HG03097 (cell line): ENCODE measurements at regions not wholly inside any gene's neighbourhood (a gene's known extent, or its start where the extent isn't known, plus 50 kb on each side); places are given as distances from the start of the nearest gene placed in this dataset.

ENCODE experiments used
- ATAC-seq: cut with Tn5 transposase; IDR thresholded peaks from one replicate; pipeline ENCODE4 v1.9.1; 2021; ENCODE audit not compliant: unreplicated experiment, low FRiP score

DNA sequence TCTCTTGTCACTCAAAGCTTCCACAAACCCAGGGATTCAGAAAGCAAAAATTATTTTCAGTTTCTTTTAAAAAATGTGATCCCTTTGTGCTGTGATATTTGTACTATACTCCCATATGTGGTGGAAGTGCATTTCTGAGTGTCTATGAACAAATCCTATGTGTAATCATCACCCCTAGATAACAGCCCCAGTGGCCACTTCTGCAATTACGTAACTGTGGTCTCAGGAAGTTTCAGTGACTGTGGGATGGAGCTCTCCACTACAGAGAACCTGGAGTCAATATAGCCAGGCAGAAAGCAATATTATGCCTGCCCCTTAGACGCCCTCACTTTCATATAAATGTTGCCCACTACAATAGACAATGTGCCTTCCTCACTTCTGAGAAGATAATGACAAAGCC, 1101.7 kb upstream of the GHITM start:
- ATAC-seq = no peak

DNA sequence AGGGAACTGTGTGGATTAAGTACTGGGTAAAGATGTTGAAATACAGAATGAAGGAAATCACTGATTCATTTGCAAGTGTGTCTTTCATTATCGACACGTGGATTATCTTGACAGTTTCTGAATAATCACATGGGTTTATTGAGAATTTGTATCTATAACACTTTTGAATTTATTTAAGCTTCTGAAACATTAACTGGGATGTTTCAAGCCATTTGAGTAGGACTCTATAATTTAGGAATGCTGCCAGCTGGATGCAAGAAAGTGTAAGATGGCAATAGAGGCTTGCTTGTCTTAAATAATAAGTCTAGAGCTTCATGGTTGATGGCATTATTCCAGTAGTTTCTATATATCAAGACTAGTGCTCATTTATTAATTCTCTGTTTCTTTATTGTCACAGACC, 1100.7 kb upstream of the GHITM start:
- ATAC-seq = no peak

DNA sequence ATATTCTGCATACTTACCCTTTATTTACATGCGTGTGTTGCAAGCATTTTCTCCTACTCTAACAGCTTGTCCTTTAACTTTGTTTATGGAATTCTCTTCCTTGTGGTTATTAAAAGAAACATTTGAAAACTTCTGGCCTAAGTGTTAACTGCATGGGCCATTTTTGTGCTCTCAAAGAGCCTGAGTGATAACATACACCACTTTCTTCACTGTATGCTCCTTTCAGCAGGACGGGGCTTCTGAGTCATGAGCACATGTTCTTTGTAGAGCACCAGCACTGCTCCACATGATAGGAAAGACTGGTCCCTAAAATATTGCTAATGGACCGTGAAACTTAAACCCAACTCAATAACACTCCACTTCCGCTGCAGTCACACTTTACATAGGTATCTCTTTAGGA, 1093.6 kb upstream of the GHITM start:
- ATAC-seq = no peak

DNA sequence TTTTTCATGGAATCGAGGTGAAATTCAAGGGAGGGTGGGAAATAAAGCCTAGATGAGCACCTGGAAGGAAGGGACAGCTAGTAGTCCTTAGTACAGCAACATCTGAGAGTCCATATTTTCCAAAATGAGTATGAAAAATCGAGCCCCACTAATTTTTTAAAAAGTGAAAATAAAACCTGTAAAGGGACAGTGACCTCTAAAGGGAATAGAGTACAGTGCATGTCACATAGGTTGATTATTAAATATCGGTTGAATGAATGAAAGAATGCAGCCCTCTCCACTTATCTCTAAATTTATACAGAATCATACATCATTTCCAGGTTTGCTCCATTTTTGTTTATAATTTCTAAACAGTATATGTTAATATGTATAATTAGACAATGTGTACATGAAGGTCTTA, 1088.5 kb upstream of the GHITM start:
- no peak for ATAC-seq

DNA sequence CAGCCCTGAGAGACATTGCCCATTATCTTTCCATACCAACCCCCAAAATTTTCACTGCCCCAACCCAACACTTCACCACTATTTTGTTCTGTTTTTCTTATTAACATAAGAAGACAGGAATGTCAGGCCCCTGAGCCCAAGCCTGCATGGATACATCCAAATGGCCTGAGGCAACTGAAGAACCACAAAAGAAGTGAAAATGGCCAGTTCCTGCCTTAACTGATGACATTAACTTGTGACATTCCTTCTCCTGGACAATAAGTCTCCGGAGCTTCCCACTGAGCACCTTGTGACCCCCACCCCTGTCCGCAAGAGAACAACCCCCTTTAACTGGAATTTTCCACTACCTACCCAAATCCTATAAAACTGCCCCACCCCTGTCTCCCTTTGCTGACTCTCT, 1076.4 kb upstream of the GHITM start:
- no peak for ATAC-seq

DNA sequence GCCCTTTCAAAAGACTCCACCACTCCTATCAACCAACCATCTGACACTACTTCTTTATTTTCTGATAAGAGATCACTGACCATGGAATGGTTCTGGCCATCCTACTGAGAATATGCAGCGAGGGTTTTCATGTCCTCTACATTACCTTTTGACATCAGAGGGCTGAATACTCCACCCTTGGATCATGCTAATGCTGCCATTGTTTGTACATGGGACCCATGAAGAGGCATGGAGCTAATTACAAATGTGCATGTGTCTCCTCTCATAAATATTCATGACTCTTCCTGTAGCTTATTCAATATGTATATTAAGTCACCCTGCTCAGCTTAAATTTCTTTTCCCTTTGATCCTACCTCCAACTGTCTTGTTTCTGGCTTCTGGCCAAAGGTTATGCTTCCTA, 1065.8 kb upstream of the GHITM start:
- no peak for ATAC-seq

DNA sequence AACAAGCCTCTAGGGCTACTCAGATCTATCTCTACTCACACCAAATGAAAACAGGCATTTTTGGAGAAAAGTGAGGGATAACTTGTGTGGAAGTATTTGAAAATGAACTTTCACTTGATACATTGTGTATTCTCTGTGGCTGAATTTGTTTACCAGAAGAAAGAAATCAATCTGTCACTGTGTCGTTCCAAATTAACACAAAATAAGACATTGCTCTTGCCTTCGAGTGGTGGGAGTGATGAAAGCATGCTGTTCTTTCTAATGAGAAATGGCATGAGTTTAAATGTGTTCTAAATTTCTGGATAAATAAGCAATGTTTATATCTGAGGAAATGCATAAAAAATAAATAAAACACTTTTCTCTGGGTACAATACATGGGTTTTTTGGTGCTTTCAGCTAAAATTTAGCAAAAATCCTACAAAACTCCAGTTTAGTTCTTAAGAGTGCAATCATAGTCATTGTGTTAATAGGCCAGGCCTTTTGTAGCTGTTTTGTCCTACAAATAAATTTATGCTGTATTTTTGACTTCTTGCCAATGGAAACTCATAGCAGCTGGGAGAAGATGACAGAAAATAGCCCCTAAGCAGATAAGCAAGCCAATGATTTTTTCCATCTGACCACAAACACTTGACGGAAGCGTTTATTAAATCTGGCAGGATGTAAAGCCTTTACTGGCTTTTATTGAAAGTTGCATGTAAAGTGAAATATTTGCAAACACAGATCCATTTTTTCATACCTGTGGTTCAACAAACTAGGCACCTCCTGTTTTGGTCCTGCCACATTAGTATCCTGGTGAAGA, 1064.1 kb upstream of the GHITM start:
- ATAC-seq = no peak

DNA sequence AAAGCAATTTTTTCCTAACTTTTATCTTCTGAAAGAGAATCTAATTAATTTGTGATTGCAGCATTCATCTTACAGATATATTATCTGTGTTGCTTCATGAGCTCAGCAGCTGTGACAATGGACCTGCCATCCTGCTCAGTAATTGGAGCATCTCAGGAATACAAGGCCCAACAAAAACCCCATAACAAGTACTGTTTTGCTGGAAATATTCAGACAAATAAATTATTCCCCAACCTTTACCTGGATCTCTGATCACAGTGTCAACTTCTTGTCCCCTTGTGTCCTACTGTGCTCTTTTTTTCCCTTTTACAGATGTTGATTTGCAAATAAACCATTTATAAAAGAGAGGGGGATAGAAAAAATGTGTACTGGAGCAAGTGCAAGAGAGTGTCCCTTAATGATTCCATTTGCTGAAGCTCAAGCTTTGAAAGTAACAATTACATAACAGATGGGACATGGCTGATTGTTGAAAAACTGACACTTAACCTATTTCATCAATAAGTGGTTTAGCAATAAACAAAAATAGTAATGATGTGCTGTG, 1063.4 kb upstream of the GHITM start:
- ATAC-seq = no peak

DNA sequence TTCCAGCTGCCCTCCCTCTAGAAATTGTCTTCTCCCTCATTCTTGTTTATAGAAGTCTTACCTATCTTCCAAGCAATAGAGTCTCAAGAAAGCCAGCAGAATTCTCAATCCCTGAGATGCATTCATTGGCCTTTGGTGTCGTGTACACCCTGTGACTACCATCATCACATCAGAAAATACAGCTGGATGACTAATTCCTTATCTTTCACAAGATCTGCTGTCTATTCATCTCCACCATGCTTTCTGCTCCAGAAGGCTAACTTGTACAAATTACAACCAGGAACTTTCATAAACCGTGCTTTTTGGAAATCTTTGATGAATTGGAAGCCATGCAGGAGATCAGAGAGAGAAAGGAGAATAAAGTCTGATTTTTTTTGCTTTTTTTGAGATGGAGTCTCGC, 1062.9 kb upstream of the GHITM start:
- no peak for ATAC-seq

DNA sequence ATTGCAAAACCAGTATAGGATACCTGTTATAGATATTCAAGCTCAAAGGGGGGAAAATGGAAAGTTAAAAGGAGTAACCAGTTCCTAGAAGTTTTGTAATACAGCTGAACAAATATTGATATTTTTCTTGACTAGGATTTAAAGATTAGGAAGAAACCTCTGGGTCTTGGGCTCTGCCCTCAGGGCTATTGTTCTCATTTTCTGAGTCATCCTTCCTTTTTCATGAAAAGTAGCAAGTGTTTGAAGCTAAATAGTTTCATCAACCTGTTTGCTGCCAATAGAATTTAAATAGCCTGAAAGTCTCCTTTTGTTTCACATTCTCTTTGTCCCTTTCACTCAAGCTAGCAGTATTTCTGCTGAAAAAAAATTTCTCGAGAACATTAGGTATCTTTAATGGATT, 1061.1 kb upstream of the GHITM start:
- ATAC-seq = no peak

DNA sequence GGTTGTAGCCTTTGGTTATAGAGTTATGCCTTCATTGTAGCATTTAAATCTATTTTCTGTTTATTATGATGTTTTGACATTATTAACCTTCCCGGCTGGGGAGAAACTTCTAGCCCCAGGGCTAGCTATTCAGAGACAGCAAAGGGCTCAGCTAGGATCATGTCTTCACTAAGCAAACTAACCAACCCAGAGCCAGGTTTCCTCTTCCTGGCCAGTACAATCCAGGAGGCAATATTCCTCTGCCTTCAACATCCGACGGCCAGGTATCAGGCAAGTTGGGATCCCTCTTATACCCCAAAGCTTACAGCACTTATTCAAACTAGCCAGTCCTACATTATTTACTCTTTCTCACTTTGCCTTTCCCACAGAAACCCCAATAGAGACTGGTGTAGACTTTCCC, 1060.7 kb upstream of the GHITM start:
- no peak for ATAC-seq

DNA sequence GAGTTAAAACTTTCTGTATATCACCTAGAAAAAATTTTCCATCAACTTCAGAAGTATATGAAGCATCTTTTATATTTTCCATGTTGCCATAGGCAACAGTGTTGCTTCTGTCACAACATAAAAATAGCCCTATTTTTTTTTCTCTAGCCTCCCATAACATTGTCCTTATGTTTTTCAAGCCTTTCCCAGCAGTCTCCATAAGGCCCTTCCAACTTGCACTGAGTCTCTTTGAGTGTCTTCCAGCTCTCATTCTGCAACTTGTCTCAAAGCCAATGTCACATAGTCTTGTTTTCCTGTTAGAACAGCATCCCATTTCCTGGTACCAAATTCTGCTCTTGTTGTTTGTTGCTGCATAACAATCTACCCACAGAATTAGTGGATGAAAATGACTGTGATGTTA, 1055.5 kb upstream of the GHITM start:
- no peak for ATAC-seq

DNA sequence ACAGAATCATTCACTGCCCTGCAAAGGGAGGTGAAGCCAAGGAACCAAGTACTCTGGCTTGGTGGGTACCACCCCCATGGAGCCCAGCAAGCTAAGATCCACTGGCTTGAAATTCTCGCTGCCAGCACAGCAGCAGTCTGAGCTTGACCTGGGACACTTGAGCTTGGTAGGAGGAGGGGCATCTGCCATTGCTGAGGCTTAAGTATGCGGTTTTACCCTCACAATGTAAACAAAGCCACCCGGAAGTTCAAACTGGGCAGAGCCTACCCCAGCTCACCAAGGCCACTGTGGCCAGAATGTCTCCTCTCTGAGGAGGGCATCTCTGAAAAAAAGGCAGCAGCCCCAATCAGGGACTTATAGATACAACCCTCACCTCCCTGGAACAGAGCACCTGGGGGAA, 1050.0 kb upstream of the GHITM start:
- ATAC-seq = no peak

DNA sequence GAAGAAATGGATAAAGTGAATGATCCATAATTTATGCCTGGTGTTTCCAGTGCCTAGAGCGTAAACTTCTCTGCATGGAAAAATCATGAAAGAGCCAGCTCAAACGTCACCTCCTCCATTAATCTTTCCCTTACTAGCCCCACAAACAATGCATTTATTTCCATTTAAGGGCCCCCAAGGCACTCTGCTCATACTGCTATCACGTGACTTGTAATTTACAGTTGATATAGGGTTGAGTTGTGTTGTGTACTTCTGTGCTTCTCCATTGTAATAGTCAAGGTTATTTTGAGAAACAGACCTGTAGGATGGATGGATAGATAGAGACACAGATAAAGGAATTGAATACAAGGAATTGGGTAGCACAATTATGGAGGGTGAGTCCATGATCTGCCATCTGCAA, 1034.7 kb upstream of the GHITM start:
- ATAC-seq = no peak

DNA sequence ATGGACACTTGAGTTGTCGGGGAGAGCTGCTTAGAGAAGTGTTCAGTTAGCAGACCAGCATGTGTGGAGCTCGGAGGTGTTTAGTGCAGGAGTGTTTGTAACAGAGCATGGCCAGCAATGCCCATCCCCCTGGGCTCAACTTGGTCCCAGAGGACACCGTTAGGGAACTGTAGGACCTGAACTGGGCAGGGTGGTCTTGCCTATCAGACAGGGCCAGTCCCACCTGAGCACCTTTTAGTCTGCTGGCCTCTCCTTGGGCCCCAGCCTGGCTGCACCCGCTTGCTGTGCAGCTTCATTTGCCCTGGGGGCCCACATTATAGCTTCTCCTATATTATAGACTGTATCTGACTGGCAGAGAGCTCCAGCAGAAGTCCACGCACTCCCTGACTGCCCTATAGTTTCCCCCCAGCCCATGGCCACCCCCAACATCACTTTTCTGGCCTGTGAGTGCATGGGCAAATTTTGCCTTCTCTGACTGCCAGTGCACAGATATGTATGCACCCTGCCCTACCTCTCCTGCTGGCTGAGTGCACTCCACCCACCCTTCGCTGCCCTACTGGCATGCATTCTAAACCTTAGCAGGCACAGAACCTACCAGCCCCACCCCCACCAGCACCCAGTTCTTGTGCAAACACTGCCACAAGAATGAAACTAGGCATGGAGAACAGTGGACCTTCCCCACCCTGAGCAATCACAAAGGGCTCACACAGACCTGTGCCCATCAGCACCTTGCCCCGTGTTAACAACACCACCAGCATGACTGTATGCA, 1030.6 kb upstream of the GHITM start:
- ATAC-seq = no peak

DNA sequence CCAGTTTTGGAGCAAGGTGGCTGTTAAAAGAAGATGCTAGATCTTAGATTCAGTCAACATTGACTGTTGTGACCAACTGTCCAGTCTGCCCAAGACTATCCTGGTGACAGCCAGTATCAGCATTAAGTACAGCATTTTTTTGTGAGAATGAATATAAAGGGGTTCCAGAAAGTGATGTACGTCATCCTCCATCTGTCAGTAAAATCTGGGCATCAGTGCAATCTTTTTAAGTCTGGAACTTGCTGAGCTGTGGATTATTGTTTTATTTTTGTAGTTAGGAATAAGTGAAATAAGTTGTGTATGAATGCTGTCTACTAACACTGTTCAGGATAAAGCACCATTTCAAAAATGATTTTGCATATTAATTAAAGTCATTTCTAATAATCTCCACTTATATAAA, 1020.0 kb upstream of the GHITM start:
- no peak for ATAC-seq

DNA sequence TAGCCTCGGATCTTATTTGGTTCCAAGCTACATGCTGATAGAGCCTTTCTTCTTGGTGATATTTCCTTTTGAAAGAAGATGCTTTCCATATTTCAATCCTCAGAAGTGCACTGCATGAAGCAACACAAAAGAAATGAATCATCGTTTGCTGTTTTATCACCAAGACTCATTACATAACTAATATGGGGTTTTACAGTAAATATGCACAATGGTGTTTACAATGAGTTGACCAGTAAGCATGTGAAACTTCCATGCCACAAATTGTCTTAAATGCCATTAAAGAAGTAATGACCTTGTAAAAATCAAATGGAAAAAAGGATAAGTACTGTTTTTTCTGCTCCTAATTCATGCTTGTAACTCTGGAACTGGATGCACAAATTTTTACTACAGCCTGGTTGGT, 1017.0 kb upstream of the GHITM start:
- no peak for ATAC-seq

DNA sequence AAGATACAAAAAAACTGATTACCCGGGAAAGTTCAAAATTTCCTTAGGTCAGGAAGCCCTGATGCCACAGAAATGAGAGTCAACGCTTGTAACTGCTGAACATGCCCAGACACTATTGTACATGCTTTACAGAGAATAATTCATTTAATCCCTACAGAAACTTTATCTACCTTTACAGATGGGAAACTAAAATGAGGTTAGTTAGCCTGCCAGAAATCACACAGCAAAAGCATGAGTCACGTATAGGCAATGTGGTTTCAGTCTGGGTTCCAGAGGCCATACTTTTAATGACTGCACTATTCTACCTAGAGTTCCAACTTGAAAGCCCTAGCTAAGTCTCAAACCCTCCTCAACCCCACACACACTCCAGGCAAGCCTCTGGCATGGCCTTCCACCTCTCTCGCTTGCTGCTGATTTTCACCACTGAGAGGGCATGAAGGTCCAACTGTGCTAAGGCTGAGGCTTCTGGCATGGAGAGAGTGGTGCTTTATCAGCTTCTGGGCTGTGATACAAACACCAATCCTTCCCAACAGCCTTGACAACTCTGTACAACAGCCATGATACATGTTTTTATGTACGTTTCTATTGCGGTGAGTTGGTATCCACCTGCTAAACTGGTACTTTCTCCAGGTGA, 1011.2 kb upstream of the GHITM start:
- no peak for ATAC-seq

DNA sequence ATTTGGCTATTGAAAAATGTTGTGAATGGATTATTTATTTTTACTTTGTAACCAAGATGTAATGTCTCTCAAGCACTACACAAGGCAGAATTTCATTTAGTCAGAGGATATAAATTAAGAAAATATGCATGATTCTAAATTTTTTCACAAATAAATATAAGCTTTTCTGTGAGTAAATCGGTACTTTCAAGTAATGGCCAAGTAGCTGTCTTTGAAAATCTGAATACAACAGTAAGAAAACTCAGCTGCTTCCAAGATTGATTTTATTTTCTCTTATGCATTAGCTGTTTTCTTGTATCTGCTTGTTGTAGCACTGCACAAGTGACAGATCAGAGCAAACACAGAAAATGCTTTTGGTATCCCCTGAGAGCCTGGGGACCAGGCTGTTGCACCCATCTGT, 998.5 kb upstream of the GHITM start:
- ATAC-seq = no peak

DNA sequence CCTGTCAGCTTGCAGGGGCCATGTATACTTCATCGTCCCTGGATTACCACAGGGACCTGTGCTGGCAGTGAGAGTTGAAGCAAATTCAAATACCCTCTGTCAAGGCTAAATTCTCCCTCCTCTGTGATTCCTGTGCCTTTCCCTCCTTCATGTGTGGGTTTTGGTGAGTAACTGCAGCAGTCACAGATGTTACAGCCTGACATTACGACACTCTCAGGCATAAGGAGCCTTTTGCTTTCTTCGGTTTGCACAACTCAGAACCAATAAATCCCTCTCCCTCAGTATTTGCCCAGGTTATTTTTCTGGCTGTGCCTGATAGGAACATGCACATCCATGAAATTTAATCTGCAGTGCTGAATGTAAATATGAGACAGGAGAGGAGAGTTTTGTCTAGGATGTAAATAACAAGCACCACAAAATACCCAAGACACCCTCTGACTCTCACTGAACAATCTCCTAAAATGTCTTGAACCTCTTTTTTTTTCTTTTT, 997.2 kb upstream of the GHITM start:
- ATAC-seq = no peak

DNA sequence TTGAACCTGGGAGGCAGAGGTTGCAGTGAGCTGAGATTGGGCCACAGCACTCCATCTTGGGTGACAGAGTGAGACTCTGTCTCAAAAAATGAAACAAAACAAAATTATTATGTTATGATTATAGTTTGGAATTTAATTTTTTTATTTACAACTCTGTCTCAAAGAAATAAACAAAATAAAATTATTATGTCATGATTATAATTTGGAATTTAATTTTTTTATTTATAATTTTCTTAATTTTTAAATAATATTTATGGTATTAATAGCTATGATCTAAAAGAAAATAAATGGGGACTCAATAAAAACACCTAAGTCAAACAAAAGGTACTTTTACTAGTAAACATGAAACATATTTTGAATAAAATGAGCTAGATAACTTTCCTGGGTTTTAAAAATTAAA, 994.8 kb upstream of the GHITM start:
- no peak for ATAC-seq
